HepG2 (cell line): ENCODE measurements at regions not wholly inside any gene's neighbourhood (a gene's known extent, or its start where the extent isn't known, plus 50 kb on each side); places are given as distances from the start of the nearest gene placed in this dataset.

ENCODE experiments used
- ATAC-seq: fragments of 200-7000 bp; cut with Tn5 transposase; 3 replicates; pipeline ENCODE4 v1.9.1; 2020; ENCODE audit warnings: mild to moderate bottlenecking, moderate library complexity
- BruUV-seq: library from RNA; stranded (reverse); fragments of 400-500 nt; replicated peaks from 2 replicates; lab custom pipeline; 2021; lab: Mats Ljungman, UMichigan
- CTCF ChIA-PET: fragments of 300-600 bp; formaldehyde crosslinking; extraction: SDS; loops from one replicate; lab custom pipeline; 2021; ENCODE audit warnings: low total read pairs, inconsistent platforms, low intra/inter-chr PET ratio; lab: Yijun Ruan, JAX
- POLR2A ChIA-PET: fragments of 350-600 bp; sonication (Branson Sonifier 250); formaldehyde crosslinking; loops from one replicate; lab custom pipeline; 2020; ENCODE audit warnings: antibody characterized with exemption, inconsistent platforms; lab: Yijun Ruan, JAX
- DNase-seq: peaks from one replicate; pipeline ENCODE4 v3.0.0-alpha.2; 2015; ENCODE audit warnings: low spot score
- FAIRE-seq: peaks from 3 replicates; lab custom pipeline; 2011; peaks lifted over from hg19 to GRCh38; lab: Jason Lieb, UNC
- H2AFZ ChIP-seq: one replicate; pipeline ENCODE4 v1.6.1; 2011; ENCODE audit warnings: low read length, inconsistent platforms
- H3K27ac ChIP-seq: fragments of 300-600 bp; 3 replicates; pipeline ENCODE4 v1.8.0; 2011; ENCODE audit warnings: mixed run types, mild to moderate bottlenecking, mixed read lengths, low read length, inconsistent platforms; ENCODE audit not compliant: insufficient read depth; ENCODE audit errors: extremely low read length
- H3K27me3 ChIP-seq, 2 experiments: fragments of 200-600 bp in 1 of 2; 2 replicates in 1 of 2; 3 replicates in 1 of 2; pipeline versions ENCODE4 v1.6.0 to v1.8.0; 2011; ENCODE audit warnings: low read length in 2 of 2, mild to moderate bottlenecking in 2 of 2, moderate library complexity in 2 of 2, inconsistent platforms in 1 of 2; ENCODE audit not compliant: insufficient read depth in 2 of 2, control insufficient read depth in 1 of 2
- H3K36me3 ChIP-seq, 2 experiments: fragments of 200-600 bp in 1 of 2; replicated peaks in 1 of 2; 2 replicates in 1 of 2; 3 replicates in 1 of 2; pipeline versions ENCODE4 v1.5.1 to v1.8.0; 2011; ENCODE audit warnings: low read length in 2 of 2, inconsistent platforms in 1 of 2; ENCODE audit not compliant: insufficient read depth in 2 of 2, control insufficient read depth in 1 of 2
- H3K4me1 ChIP-seq: 2 replicates; pipeline ENCODE4 v1.5.1; 2012; ENCODE audit warnings: low read length, inconsistent platforms; ENCODE audit not compliant: insufficient read depth
- H3K4me2 ChIP-seq: 2 replicates; pipeline ENCODE4 v1.6.0; 2011; ENCODE audit warnings: low read depth, low read length, inconsistent platforms
- H3K4me3 ChIP-seq, 3 experiments: fragments of 200-600 bp in 1 of 3; sonication (generic), shearing (Covaris generic) in 1 of 3; replicated peaks in 1 of 3; 2 replicates each; pipeline ENCODE4 v1.5.1; 2011 to 2016; ENCODE audit warnings: low read length in 3 of 3, inconsistent platforms in 2 of 3, low read depth in 2 of 3, mild to moderate bottlenecking in 2 of 3, control low read depth in 1 of 3, mixed read lengths in 1 of 3; ENCODE audit not compliant: insufficient read depth in 1 of 3
- H3K79me2 ChIP-seq: one replicate; pipeline ENCODE4 v1.6.1; 2011; ENCODE audit warnings: low read length, inconsistent platforms; ENCODE audit not compliant: insufficient read depth
- H3K9ac ChIP-seq: 2 replicates; pipeline ENCODE4 v1.6.0; 2011; ENCODE audit warnings: mild to moderate bottlenecking, low read depth, low read length, inconsistent platforms; ENCODE audit not compliant: insufficient read depth
- H3K9me3 ChIP-seq: 2 replicates; pipeline ENCODE4 v1.5.1; 2012; ENCODE audit warnings: mild to moderate bottlenecking, low read length
- H4K20me1 ChIP-seq: 2 replicates; pipeline ENCODE4 v1.6.0; 2011; ENCODE audit warnings: inconsistent platforms, mild to moderate bottlenecking, low read length, moderate library complexity; ENCODE audit not compliant: insufficient read depth
- CREB1 ChIP-seq, 2 experiments: fragments of 450-650 bp in 1 of 2; IDR thresholded peaks; 2 replicates each; pipeline ENCODE4 v1.6.1; 2016 to 2017; ENCODE audit warnings: control low read depth in 1 of 2, mild to moderate bottlenecking in 1 of 2, missing compliant biosample characterization in 1 of 2, missing genetic modification characterization in 1 of 2
- HBP1 ChIP-seq: IDR thresholded peaks from 2 replicates; pipeline ENCODE4 v1.6.1; 2016; ENCODE audit warnings: low read depth, control low read depth
- KAT2B ChIP-seq: fragments of 150-350 bp; IDR thresholded peaks from 2 replicates; pipeline ENCODE4 v1.6.1; 2014; ENCODE audit warnings: low read depth, low read length, borderline replicate concordance
- KDM4B ChIP-seq: sonication (generic); formaldehyde crosslinking; IDR thresholded peaks from 2 replicates; pipeline ENCODE4 v1.4.0; 2020; ENCODE audit warnings: missing genetic modification reagents
- NFYC ChIP-seq: IDR thresholded peaks from 2 replicates; pipeline ENCODE4 v1.6.1; 2016; ENCODE audit warnings: missing genetic modification reagents, missing compliant biosample characterization
- PATZ1 ChIP-seq: sonication (generic); formaldehyde crosslinking; IDR thresholded peaks from 2 replicates; pipeline ENCODE4 v1.4.0; 2020; ENCODE audit warnings: missing genetic modification reagents
- RFX3 ChIP-seq: IDR thresholded peaks from 2 replicates; pipeline ENCODE4 v1.6.1; 2016; ENCODE audit warnings: missing biosample characterization, missing genetic modification reagents
- STAT5B ChIP-seq: sonication (generic); formaldehyde crosslinking; IDR thresholded peaks from 2 replicates; pipeline ENCODE4 v1.4.0; 2020; ENCODE audit warnings: missing genetic modification reagents
- ZBTB20 ChIP-seq: sonication (generic); formaldehyde crosslinking; IDR thresholded peaks from 2 replicates; pipeline ENCODE4 v1.8.1; 2023; ENCODE audit warnings: missing genetic modification reagents, low read depth, mild to moderate bottlenecking, borderline replicate concordance
- ZBTB21 ChIP-seq: sonication (generic); formaldehyde crosslinking; IDR thresholded peaks from 2 replicates; pipeline ENCODE4 v1.4.0; 2020; ENCODE audit warnings: missing genetic modification reagents
- ZBTB33 ChIP-seq: sonication (generic); formaldehyde crosslinking; IDR thresholded peaks from 2 replicates; pipeline ENCODE4 v1.4.0; 2020; ENCODE audit warnings: missing genetic modification reagents
- ZNF10 ChIP-seq: sonication (generic); formaldehyde crosslinking; IDR thresholded peaks from 2 replicates; pipeline ENCODE4 v1.4.0; 2020; ENCODE audit warnings: mild to moderate bottlenecking, low read depth, missing genetic modification reagents, borderline replicate concordance
- ZNF512B ChIP-seq: sonication (generic); formaldehyde crosslinking; IDR thresholded peaks from 2 replicates; pipeline ENCODE4 v1.5.1; 2020; ENCODE audit warnings: missing genetic modification reagents, mild to moderate bottlenecking, borderline replicate concordance
- WGBS: methylation state at CpG from one replicate; pipeline ENCODE4 v1.1.6; 2017; ENCODE audit warnings: low lambda C conversion rate; 5-methylcytosine and 5-hydroxymethylcytosine counted together
- in situ Hi-C: cut with HindIII; loops from 2 replicates; pipeline ENCODE4 v1.10.0; 2017; ENCODE audit warnings: low pct_unique_long_range_greater_than_20kb; ENCODE audit not compliant: extremely low pct_ligation_motif_present
- intact Hi-C: fragments of 100-400 bp; cut with micrococcal nuclease; formaldehyde crosslinking; loops from one replicate; pipeline ENCODE4 v1.10.0; 2022; ENCODE audit not compliant: unreplicated experiment

- Histone ChIP-seq H3K4me3 (no peak overlapping the region), H2AFZ (no peak overlapping the region), H3K4me1 (no peaks in the 10 kb centered on the region)
- in situ Hi-C loops, result no loop called here
- 20% methylated on average over 3 of the region's 3 CpGs for WGBS
- BruUV-seq, result no TSS peak
- TF ChIP-seq ZNF512B (CRISPR knock-in tag), result no peak
- no peak for TF ChIP-seq ZBTB33 (CRISPR knock-in tag)
- no peak for TF ChIP-seq NFYC (CRISPR knock-in tag)
- TF ChIP-seq HBP1 (CRISPR knock-in tag), result no peak
- TF ChIP-seq ZNF10 (CRISPR knock-in tag), result no peak
- no peak for TF ChIP-seq ZBTB21 (CRISPR knock-in tag)
- no peak for TF ChIP-seq CREB1 (IDR thresholded peaks at IDR 0.05)
- TF ChIP-seq CREB1 (CRISPR knock-in tag; IDR thresholded peaks at IDR 0.05), result no peak
- TF ChIP-seq RFX3 (CRISPR knock-in tag), result no peak
- TF ChIP-seq STAT5B (CRISPR knock-in tag), result no peak
- TF ChIP-seq ZBTB20 (CRISPR knock-in tag), result no peak
- TF ChIP-seq KAT2B, result no peak
- TF ChIP-seq PATZ1 (CRISPR knock-in tag), result no peak
- TF ChIP-seq KDM4B (CRISPR knock-in tag), result no peak
- TF ChIP-seq, all 625 proteins: peak for 0
- Histone ChIP-seq H4K20me1 (no peaks in the 10 kb centered on the region), H3K9ac (no peak overlapping the region), H3K27me3 (peaks cover 0 to 14% of the 10 kb centered on the region in 2 experiments; a peak in 3 of 5 replicates), H3K79me2 (no peaks in the 10 kb centered on the region), H3K27ac (no peak overlapping the region), H3K9me3 (no peaks in the 10 kb centered on the region), H3K36me3 (no peaks in the 10 kb centered on the region), H3K4me2 (no peak overlapping the region)
- FAIRE-seq, result no peak
- intact Hi-C loops, result no loop called here
- CTCF ChIA-PET, result no interaction called here
- ATAC-seq, result no peak
- DNase-seq, result no peak
- POLR2A ChIA-PET, result no interaction called here
Measured at GRCh38 chr10:113278664-113279063, 274.2 kb upstream of the HABP2 start.
